Stomach smooth muscle (tissue), 2 donors: ENCODE measurements at regions not wholly inside any gene's neighbourhood (a gene's known extent, or its start where the extent isn't known, plus 50 kb on each side); places are given as distances from the start of the nearest gene placed in this dataset.

Experiments
- H3K27ac ChIP-seq: one replicate; pipeline ENCODE4 v1.7.0; 2013; ENCODE audit warnings: mild to moderate bottlenecking, low read length, inconsistent platforms
- H3K27me3 ChIP-seq, 2 donors: one replicate each; pipeline ENCODE4 v1.7.0; 2013; ENCODE audit warnings: low read length in 2 of 2; ENCODE audit not compliant: insufficient read depth in 2 of 2, control insufficient read depth in 1 of 2
- H3K36me3 ChIP-seq, 2 donors: one replicate each; pipeline ENCODE4 v1.7.0; 2013; ENCODE audit warnings: low read length in 2 of 2; ENCODE audit not compliant: control insufficient read depth in 2 of 2, insufficient read depth in 2 of 2
- H3K4me1 ChIP-seq: one replicate; pipeline ENCODE4 v1.7.0; 2013; ENCODE audit warnings: low read length; ENCODE audit not compliant: control insufficient read depth, insufficient read depth
- H3K4me3 ChIP-seq, 2 donors: one replicate each; pipeline ENCODE4 v1.7.0; 2013; ENCODE audit warnings: low read length in 2 of 2
- H3K9ac ChIP-seq, 2 donors: one replicate each; pipeline ENCODE4 v1.7.0; 2013; ENCODE audit warnings: low read length in 2 of 2, mild to moderate bottlenecking in 1 of 2
- H3K9me3 ChIP-seq, 2 donors: one replicate each; pipeline ENCODE4 v1.7.0; 2013; ENCODE audit warnings: low read length in 2 of 2; ENCODE audit not compliant: control insufficient read depth in 2 of 2
- donor health status: healthy.
- donor health status: Pancreatic carcinoma.

GRCh38 chr13:100803091-100803490 lies 128.5 kb upstream of the TMTC4 start:
- Histone ChIP-seq H3K4me1 (no peaks in the 10 kb centered on the region), H3K27ac (no peak overlapping the region), H3K36me3 (no peaks in the 10 kb centered on the region), H3K4me3 (no peak overlapping the region), H3K9me3 (no peaks in the 10 kb centered on the region), H3K9ac (no peak overlapping the region), H3K27me3 (no peaks in the 10 kb centered on the region)

- no peaks in the 10 kb centered on the region for H3K9me3 ChIP-seq
- no peaks in the 10 kb centered on the region for H3K27me3 ChIP-seq
- no peak overlapping the region for H3K27ac ChIP-seq
- no peak overlapping the region for H3K4me3 ChIP-seq
- H3K36me3 ChIP-seq = no peaks in the 10 kb centered on the region
- H3K4me1 ChIP-seq = no peaks in the 10 kb centered on the region
- no peak overlapping the region for H3K9ac ChIP-seq
These were observed 125.8 kb upstream of the TMTC4 start for GRCh38 chr13:100800283-100800875.

GRCh38 chr13:100798739-100799361 lies 124.3 kb upstream of the TMTC4 start:
- Histone ChIP-seq H3K4me3 (no peak overlapping the region), H3K4me1 (no peaks in the 10 kb centered on the region), H3K27me3 (no peaks in the 10 kb centered on the region), H3K9ac (no peak overlapping the region), H3K27ac (no peak overlapping the region), H3K9me3 (no peaks in the 10 kb centered on the region), H3K36me3 (no peaks in the 10 kb centered on the region)

GRCh38 chr13:100797921-100798320 lies 123.3 kb upstream of the TMTC4 start:
- Histone ChIP-seq H3K27ac (no peak overlapping the region), H3K4me3 (no peak overlapping the region), H3K4me1 (no peaks in the 10 kb centered on the region), H3K27me3 (no peaks in the 10 kb centered on the region), H3K9ac (no peak overlapping the region), H3K36me3 (no peaks in the 10 kb centered on the region), H3K9me3 (no peaks in the 10 kb centered on the region)

- no peaks in the 10 kb centered on the region for H3K36me3 ChIP-seq
- H3K27me3 ChIP-seq = no peaks in the 10 kb centered on the region
These were observed 121.9 kb upstream of the TMTC4 start for GRCh38 chr13:100796463-100796862.

GRCh38 chr13:100794575-100794974 lies 120.0 kb upstream of the TMTC4 start:
- no peaks in the 10 kb centered on the region for H3K4me1 ChIP-seq
- H3K27me3 ChIP-seq = no peaks in the 10 kb centered on the region
- no peak overlapping the region for H3K9ac ChIP-seq
- no peak overlapping the region for H3K27ac ChIP-seq
- no peak overlapping the region for H3K4me3 ChIP-seq
- no peaks in the 10 kb centered on the region for H3K36me3 ChIP-seq
- H3K9me3 ChIP-seq = no peaks in the 10 kb centered on the region

More at GRCh38 chr13:100796463-100796862, 121.9 kb upstream of the TMTC4 start:
- Histone ChIP-seq H3K4me3 (no peak overlapping the region), H3K9me3 (no peaks in the 10 kb centered on the region), H3K9ac (no peak overlapping the region), H3K27ac (no peak overlapping the region), H3K4me1 (no peaks in the 10 kb centered on the region)

- no peak overlapping the region for H3K27ac ChIP-seq
- H3K27me3 ChIP-seq = no peaks in the 10 kb centered on the region
- no peak overlapping the region for H3K9ac ChIP-seq
- no peak overlapping the region for H3K4me3 ChIP-seq
- no peaks in the 10 kb centered on the region for H3K9me3 ChIP-seq
- no peaks in the 10 kb centered on the region for H3K36me3 ChIP-seq
- H3K4me1 ChIP-seq = no peaks in the 10 kb centered on the region
These were observed 115.8 kb upstream of the TMTC4 start for GRCh38 chr13:100790405-100790804.

GRCh38 chr13:100789968-100790367 lies 115.4 kb upstream of the TMTC4 start:
- Histone ChIP-seq H3K9ac (no peak overlapping the region), H3K27ac (no peak overlapping the region), H3K9me3 (no peaks in the 10 kb centered on the region), H3K36me3 (no peaks in the 10 kb centered on the region), H3K27me3 (no peaks in the 10 kb centered on the region), H3K4me1 (no peaks in the 10 kb centered on the region), H3K4me3 (no peak overlapping the region)

GRCh38 chr13:100789481-100789880 lies 114.9 kb upstream of the TMTC4 start:
- H3K9me3 ChIP-seq = no peaks in the 10 kb centered on the region
- H3K9ac ChIP-seq = no peak overlapping the region
- no peak overlapping the region for H3K27ac ChIP-seq
- no peak overlapping the region for H3K4me3 ChIP-seq
- H3K36me3 ChIP-seq = no peaks in the 10 kb centered on the region
- no peaks in the 10 kb centered on the region for H3K27me3 ChIP-seq
- no peaks in the 10 kb centered on the region for H3K4me1 ChIP-seq

- Histone ChIP-seq H3K9ac (no peak overlapping the region), H3K4me3 (no peak overlapping the region), H3K9me3 (no peaks in the 10 kb centered on the region), H3K36me3 (no peaks in the 10 kb centered on the region), H3K4me1 (no peaks in the 10 kb centered on the region), H3K27ac (no peak overlapping the region), H3K27me3 (no peaks in the 10 kb centered on the region)
These were observed 114.4 kb upstream of the TMTC4 start for GRCh38 chr13:100789025-100789424.

GRCh38 chr13:100788540-100788939 lies 113.9 kb upstream of the TMTC4 start:
- no peak overlapping the region for H3K4me3 ChIP-seq
- H3K4me1 ChIP-seq = no peaks in the 10 kb centered on the region
- no peaks in the 10 kb centered on the region for H3K36me3 ChIP-seq
- no peaks in the 10 kb centered on the region for H3K9me3 ChIP-seq
- no peaks in the 10 kb centered on the region for H3K27me3 ChIP-seq
- H3K9ac ChIP-seq = no peak overlapping the region
- H3K27ac ChIP-seq = no peak overlapping the region
